GM12878 (cell line): ENCODE measurements at regions not wholly inside any gene's neighbourhood (a gene's known extent, or its start where the extent isn't known, plus 50 kb on each side); places are given as distances from the start of the nearest gene placed in this dataset.

ENCODE experiments used
- ATAC-seq: fragments of 200-7000 bp; cut with Tn5 transposase; 3 replicates; pipeline ENCODE4 v1.9.1; 2020; ENCODE audit warnings: mild to moderate bottlenecking, moderate library complexity
- BruUV-seq: library from RNA; stranded (reverse); fragments of 400-500 nt; replicated peaks from 2 replicates; lab custom pipeline; 2021; lab: Mats Ljungman, UMichigan
- CTCF ChIA-PET: fragments of 300-600 bp; sonication (Branson Sonifier 250); formaldehyde crosslinking; extraction: SDS; loops from one replicate; lab custom pipeline; 2021; ENCODE audit warnings: inconsistent platforms; lab: Yijun Ruan, JAX
- POLR2A ChIA-PET: fragments of 350-600 bp; formaldehyde crosslinking; extraction: SDS; loops from one replicate; lab custom pipeline; 2021; ENCODE audit warnings: inconsistent platforms; lab: Charles Lee
- RAD21 ChIA-PET: fragments of 300-600 bp; sonication (Branson Sonifier 250); formaldehyde crosslinking; loops from one replicate; lab custom pipeline; 2023; ENCODE audit warnings: antibody characterized with exemption; ENCODE audit not compliant: unreplicated experiment; lab: Charles Lee
- SMC1A ChIA-PET: fragments of 300-600 bp; sonication (Branson Sonifier 250); formaldehyde crosslinking; loops from one replicate; lab custom pipeline; 2023; ENCODE audit not compliant: unreplicated experiment, uncharacterized antibody; lab: Charles Lee
- DNase-seq: peaks from one replicate; pipeline ENCODE4 v3.0.0-alpha.2; 2011; ENCODE audit warnings: low read depth, low spot score
- FAIRE-seq: peaks from 3 replicates; lab custom pipeline; 2011; peaks lifted over from hg19 to GRCh38; lab: Jason Lieb, UNC
- H2AFZ ChIP-seq: 2 replicates; pipeline ENCODE4 v1.6.0; 2011; ENCODE audit warnings: low read depth, low read length, control low read depth; ENCODE audit not compliant: control insufficient read depth
- H3K27ac ChIP-seq: 2 replicates; pipeline ENCODE4 v1.5.1; 2011; ENCODE audit warnings: control low read depth; ENCODE audit not compliant: control insufficient read depth, insufficient read depth
- H3K27me3 ChIP-seq, 2 experiments: replicated peaks in 1 of 2; 2 replicates each; pipeline versions ENCODE4 v1.6.0 to v1.6.1; 2011; ENCODE audit warnings: low read length in 1 of 2; ENCODE audit not compliant: control insufficient read depth in 2 of 2, insufficient read depth in 2 of 2
- H3K36me3 ChIP-seq, 2 experiments: 2 replicates each; pipeline ENCODE4 v1.5.1; 2011; ENCODE audit warnings: low read length in 1 of 2; ENCODE audit not compliant: control insufficient read depth in 2 of 2, insufficient read depth in 2 of 2
- H3K4me1 ChIP-seq: 2 replicates; pipeline ENCODE4 v1.6.1; 2011; ENCODE audit warnings: mild to moderate bottlenecking, low read length, moderate library complexity, mixed read lengths; ENCODE audit not compliant: control insufficient read depth, insufficient read depth
- H3K4me2 ChIP-seq: 2 replicates; pipeline ENCODE4 v1.6.0; 2011; ENCODE audit warnings: control low read depth; ENCODE audit not compliant: control insufficient read depth, insufficient read depth
- H3K4me3 ChIP-seq: fragments of 200-600 bp; sonication (generic); 2 replicates; pipeline ENCODE4 v1.5.1; 2016
- H3K79me2 ChIP-seq: 2 replicates; pipeline ENCODE4 v1.6.0; 2011; ENCODE audit warnings: low read length; ENCODE audit not compliant: control insufficient read depth, insufficient read depth
- H3K9ac ChIP-seq: 2 replicates; pipeline ENCODE4 v1.8.0; 2011; ENCODE audit warnings: low read length, control low read depth, mixed read lengths; ENCODE audit not compliant: control insufficient read depth, insufficient read depth
- H3K9me3 ChIP-seq: replicated peaks from 3 replicates; pipeline ENCODE4 v1.5.1; 2011; ENCODE audit warnings: mild to moderate bottlenecking, low read length; ENCODE audit not compliant: control insufficient read depth, insufficient read depth
- H4K20me1 ChIP-seq: 2 replicates; pipeline ENCODE4 v1.6.0; 2011; ENCODE audit not compliant: control insufficient read depth, insufficient read depth
- BMI1 ChIP-seq: fragments of 450-650 bp; IDR thresholded peaks from 2 replicates; pipeline ENCODE4 v1.6.1; 2016; ENCODE audit warnings: mild to moderate bottlenecking, moderate library complexity, borderline replicate concordance
- CBFB ChIP-seq: IDR thresholded peaks from 2 replicates; pipeline ENCODE4 v1.6.1; 2016; ENCODE audit warnings: antibody characterized with exemption, low read depth
- CHD1 ChIP-seq: IDR thresholded peaks from 2 replicates; pipeline ENCODE4 v1.6.1; 2012; ENCODE audit warnings: low read depth, low read length, improper control_type of control experiment
- EED ChIP-seq: sonication (generic); IDR thresholded peaks from 2 replicates; pipeline ENCODE4 v1.6.1; 2016; ENCODE audit warnings: antibody characterized with exemption, low read depth
- HCFC1 ChIP-seq: fragments of 150-350 bp; IDR thresholded peaks from 2 replicates; pipeline ENCODE4 v1.6.1; 2014; ENCODE audit warnings: low read length
- MYC ChIP-seq: IDR thresholded peaks from 2 replicates; pipeline ENCODE4 v1.6.1; 2011; ENCODE audit warnings: mild to moderate bottlenecking, low read length, moderate library complexity, inconsistent platforms; ENCODE audit not compliant: insufficient read depth, insufficient replicate concordance, insufficient read length, severe bottlenecking
- POLR2AphosphoS5 ChIP-seq: IDR thresholded peaks from 2 replicates; pipeline ENCODE4 v1.6.1; 2011; ENCODE audit warnings: mild to moderate bottlenecking, low read length, inconsistent platforms
- RB1 ChIP-seq: fragments of 450-650 bp; formaldehyde crosslinking; IDR thresholded peaks from 2 replicates; pipeline ENCODE4 v1.6.1; 2017; ENCODE audit warnings: mild to moderate bottlenecking, borderline replicate concordance
- WGBS: methylation state at CpG from one replicate; pipeline ENCODE4 v1.1.6; 2016; ENCODE audit warnings: low lambda C conversion rate; ENCODE audit not compliant: insufficient replicate concordance, insufficient coverage; ENCODE audit errors: missing lambda C conversion rate; 5-methylcytosine and 5-hydroxymethylcytosine counted together
- in situ Hi-C: fragments of 300-500 bp; cut with MboI; formaldehyde crosslinking; loops from 9 replicates; pipeline ENCODE4 v1.14.3; 2018; ENCODE audit warnings: mixed read lengths
- intact Hi-C: fragments of 100-400 bp; cut with micrococcal nuclease; formaldehyde crosslinking; loops from one replicate; pipeline ENCODE4 v1.14.2; 2022; ENCODE audit not compliant: unreplicated experiment
- TF ChIP-seq, protein P1 (sequence below): fragments of 450-650 bp; formaldehyde crosslinking; IDR thresholded peaks from 2 replicates; pipeline ENCODE4 v1.5.0; 2022; ENCODE audit warnings: mild to moderate bottlenecking, missing genetic modification characterization
- TF ChIP-seq, protein P2 (sequence below): IDR thresholded peaks from 2 replicates; pipeline ENCODE4 v1.6.1; 2012; ENCODE audit warnings: low read depth, low read length, improper control_type of control experiment

DNA sequence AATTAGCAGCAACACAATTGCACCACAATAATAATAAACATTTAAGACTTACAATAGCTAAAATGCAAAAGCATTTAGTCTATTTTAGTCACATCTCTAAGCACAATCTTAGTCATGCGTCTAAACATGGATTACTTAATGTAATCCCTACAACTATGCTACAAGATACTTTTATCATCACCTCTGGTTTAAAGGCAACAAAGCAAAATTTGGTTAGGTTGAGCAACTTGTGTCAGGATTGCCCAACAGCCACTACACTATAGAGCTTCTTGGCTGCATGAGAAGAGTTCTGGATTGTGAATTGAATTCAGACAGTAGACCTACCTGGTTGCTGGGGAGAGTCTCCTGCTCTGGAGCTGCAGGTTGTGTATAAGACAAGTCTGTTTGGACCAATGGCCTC is 146.5 kb upstream of the PUDP start:
- POLR2A ChIA-PET: no interaction called here
- no TSS peak for BruUV-seq
- no peaks in the 10 kb centered on the region for H3K79me2 ChIP-seq
- H4K20me1 ChIP-seq: no peaks in the 10 kb centered on the region
- H3K27me3 ChIP-seq: no peaks in the 10 kb centered on the region
- no peak overlapping the region for H3K4me3 ChIP-seq
- in situ Hi-C loops: no loop called here
- WGBS: 100% methylated on average over 1 of the region's 1 CpG
- no peaks in the 10 kb centered on the region; the same call in 2 of the 3 replicates for H3K9me3 ChIP-seq
- intact Hi-C loops: no loop called here
- SMC1A ChIA-PET: interaction anchor here (1.1 to 1.5 kb wide), 3 partner anchors 9 to 44 kb away, joined by 3 read pairs; no protein-coding TSS in a partner anchor
- H3K36me3 ChIP-seq: no peaks in the 10 kb centered on the region
- no peaks in the 10 kb centered on the region for H3K4me1 ChIP-seq
- no peak overlapping the region for H3K4me2 ChIP-seq
- H3K9ac ChIP-seq: no peak overlapping the region
- FAIRE-seq (no peak), DNase-seq (no peak), ATAC-seq (no peak)
- H2AFZ ChIP-seq: no peak overlapping the region
- RAD21 ChIA-PET: no interaction called here
- no peak overlapping the region for H3K27ac ChIP-seq
- TF ChIP-seq, protein P1, sequence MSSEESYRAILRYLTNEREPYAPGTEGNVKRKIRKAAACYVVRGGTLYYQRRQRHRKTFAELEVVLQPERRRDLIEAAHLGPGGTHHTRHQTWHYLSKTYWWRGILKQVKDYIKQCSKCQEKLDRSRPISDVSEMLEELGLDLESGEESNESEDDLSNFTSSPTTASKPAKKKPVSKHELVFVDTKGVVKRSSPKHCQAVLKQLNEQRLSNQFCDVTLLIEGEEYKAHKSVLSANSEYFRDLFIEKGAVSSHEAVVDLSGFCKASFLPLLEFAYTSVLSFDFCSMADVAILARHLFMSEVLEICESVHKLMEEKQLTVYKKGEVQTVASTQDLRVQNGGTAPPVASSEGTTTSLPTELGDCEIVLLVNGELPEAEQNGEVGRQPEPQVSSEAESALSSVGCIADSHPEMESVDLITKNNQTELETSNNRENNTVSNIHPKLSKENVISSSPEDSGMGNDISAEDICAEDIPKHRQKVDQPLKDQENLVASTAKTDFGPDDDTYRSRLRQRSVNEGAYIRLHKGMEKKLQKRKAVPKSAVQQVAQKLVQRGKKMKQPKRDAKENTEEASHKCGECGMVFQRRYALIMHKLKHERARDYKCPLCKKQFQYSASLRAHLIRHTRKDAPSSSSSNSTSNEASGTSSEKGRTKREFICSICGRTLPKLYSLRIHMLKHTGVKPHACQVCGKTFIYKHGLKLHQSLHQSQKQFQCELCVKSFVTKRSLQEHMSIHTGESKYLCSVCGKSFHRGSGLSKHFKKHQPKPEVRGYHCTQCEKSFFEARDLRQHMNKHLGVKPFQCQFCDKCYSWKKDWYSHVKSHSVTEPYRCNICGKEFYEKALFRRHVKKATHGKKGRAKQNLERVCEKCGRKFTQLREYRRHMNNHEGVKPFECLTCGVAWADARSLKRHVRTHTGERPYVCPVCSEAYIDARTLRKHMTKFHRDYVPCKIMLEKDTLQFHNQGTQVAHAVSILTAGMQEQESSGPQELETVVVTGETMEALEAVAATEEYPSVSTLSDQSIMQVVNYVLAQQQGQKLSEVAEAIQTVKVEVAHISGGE: no peak
- TF ChIP-seq BMI1 (no peak), MYC (no peak), EED (no peak), RB1 (no peak), CHD1 (no peak), CBFB (no peak), HCFC1 (no peak), POLR2AphosphoS5 (no peak)
- TF ChIP-seq, protein P2, sequence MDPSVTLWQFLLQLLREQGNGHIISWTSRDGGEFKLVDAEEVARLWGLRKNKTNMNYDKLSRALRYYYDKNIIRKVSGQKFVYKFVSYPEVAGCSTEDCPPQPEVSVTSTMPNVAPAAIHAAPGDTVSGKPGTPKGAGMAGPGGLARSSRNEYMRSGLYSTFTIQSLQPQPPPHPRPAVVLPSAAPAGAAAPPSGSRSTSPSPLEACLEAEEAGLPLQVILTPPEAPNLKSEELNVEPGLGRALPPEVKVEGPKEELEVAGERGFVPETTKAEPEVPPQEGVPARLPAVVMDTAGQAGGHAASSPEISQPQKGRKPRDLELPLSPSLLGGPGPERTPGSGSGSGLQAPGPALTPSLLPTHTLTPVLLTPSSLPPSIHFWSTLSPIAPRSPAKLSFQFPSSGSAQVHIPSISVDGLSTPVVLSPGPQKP: no peak
- TF ChIP-seq, all 136 proteins: peak for 0
- CTCF ChIA-PET: interaction anchor here (0.6 to 1.9 kb wide), 2 partner anchors 13 to 708 kb away, joined by 3 to 6 read pairs; no protein-coding TSS in a partner anchor
